ENCODE measurements at regions not wholly inside any gene's neighbourhood (a gene's known extent, or its start where the extent isn't known, plus 50 kb on each side); places are given as distances from the start of the nearest gene placed in this dataset.

- H4K20me1 ChIP-seq (ENCODE audit: control insufficient read depth, insufficient read depth, low read length, poor library complexity, severe bottlenecking): no peaks in the 10 kb centered on the region
- no peak overlapping the region for H3K27ac ChIP-seq (ENCODE audit: low read length in 2 of 2)
- H3K4me3 Mint-ChIP-seq: no peak overlapping the region
- no peak for TF ChIP-seq EZH2 (IDR thresholded peaks at IDR 0.05; ENCODE audit: borderline replicate concordance, insufficient read depth, low read depth, low read length, poor library complexity, severe bottlenecking)
- intact Hi-C loops (cut with micrococcal nuclease): loop anchor here (5.0 kb wide), 1 partner anchor 160 kb away; the partner anchor contains the start of gene TRIB2
- H3K79me2 ChIP-seq (ENCODE audit: control insufficient read depth, insufficient read depth, low read length): no peaks in the 10 kb centered on the region
- no peaks in the 10 kb centered on the region for H3K9me3 Mint-ChIP-seq (ENCODE audit: insufficient read depth)
- H3K27me3 Mint-ChIP-seq: peaks cover 4% of the 10 kb centered on the region
- H3K4me2 ChIP-seq (replicated peaks; ENCODE audit: low read depth, low read length, poor library complexity, severe bottlenecking): no peak overlapping the region
- H3K9ac ChIP-seq (ENCODE audit: low read length): no peak overlapping the region
- ChIA-PET POLR2A (no interaction called here), CTCF (no interaction called here)
- H3K9me3 ChIP-seq (ENCODE audit: control extremely low read depth in 1 of 3, control insufficient read depth in 2 of 3, insufficient read depth in 1 of 3, low read length in 2 of 3): no peaks in the 10 kb centered on the region
- ATAC-seq (ENCODE audit: low read depth): no peak
- no peak for DNase-seq
- 100% methylated on average over 2 of the region's 4 CpGs for WGBS (ENCODE audit: insufficient coverage)
- H3K4me1 ChIP-seq (ENCODE audit: control insufficient read depth in 2 of 2, insufficient read depth in 2 of 2, low read length in 2 of 2): peaks cover 20 to 25% of the 10 kb centered on the region in 2 donors
- peaks cover 44% of the 10 kb centered on the region for H3K4me1 Mint-ChIP-seq
- H3K27me3 ChIP-seq (replicated peaks in 1 of 4; ENCODE audit: control extremely low read depth in 1 of 4, control insufficient read depth in 3 of 4, insufficient read depth in 4 of 4, low read length in 3 of 4): peaks cover 0 to 8% (median 3%) of the 10 kb centered on the region in 4 experiments
- no peak overlapping the region for H3K27ac Mint-ChIP-seq
- no peak overlapping the region for H2AFZ ChIP-seq (ENCODE audit: insufficient read depth, low read depth, low read length, poor library complexity, severe bottlenecking)
- no peaks in the 10 kb centered on the region for H3K36me3 ChIP-seq (replicated peaks in 1 of 2; ENCODE audit: control extremely low read depth in 1 of 2, control insufficient read depth in 1 of 2, extremely low read depth in 1 of 2, insufficient read depth in 2 of 2, low read length in 1 of 2)
- no peak overlapping the region for H3K4me3 ChIP-seq (ENCODE audit: control extremely low read depth in 1 of 5, extremely low read depth in 1 of 5, insufficient read depth in 1 of 5, low read depth in 2 of 5, low read length in 4 of 5)
These were observed 159.0 kb upstream of the TRIB2 start for GRCh38 chr2:12557688-12558087.

GRCh38 chr2:12558519-12558918 is 158.2 kb upstream of the TRIB2 start:
- peaks cover 4% of the 10 kb centered on the region for H3K27me3 Mint-ChIP-seq
- no peak for DNase-seq
- no peak overlapping the region for H3K4me3 Mint-ChIP-seq
- H3K4me2 ChIP-seq (replicated peaks; ENCODE audit: low read depth, low read length, poor library complexity, severe bottlenecking): no peak overlapping the region
- H3K4me1 Mint-ChIP-seq: peaks cover 43% of the 10 kb centered on the region
- ATAC-seq (ENCODE audit: low read depth): no peak
- no peak overlapping the region for H2AFZ ChIP-seq (ENCODE audit: insufficient read depth, low read depth, low read length, poor library complexity, severe bottlenecking)
- no peaks in the 10 kb centered on the region for H3K36me3 ChIP-seq (replicated peaks in 1 of 2; ENCODE audit: control extremely low read depth in 1 of 2, control insufficient read depth in 1 of 2, extremely low read depth in 1 of 2, insufficient read depth in 2 of 2, low read length in 1 of 2)
- ChIA-PET CTCF (no interaction called here), POLR2A (no interaction called here)
- 91% methylated on average over 1 of the region's 2 CpGs for WGBS (ENCODE audit: insufficient coverage)
- H3K27ac ChIP-seq (ENCODE audit: low read length in 2 of 2): no peak overlapping the region
- no peak overlapping the region for H3K27ac Mint-ChIP-seq
- TF ChIP-seq EZH2 (IDR thresholded peaks at IDR 0.05; ENCODE audit: borderline replicate concordance, insufficient read depth, low read depth, low read length, poor library complexity, severe bottlenecking) (no peak), CTCF (IDR thresholded peaks at IDR 0.05) (no peak)
- H3K79me2 ChIP-seq (ENCODE audit: control insufficient read depth, insufficient read depth, low read length): no peaks in the 10 kb centered on the region
- H3K9me3 Mint-ChIP-seq (ENCODE audit: insufficient read depth): no peaks in the 10 kb centered on the region
- H3K27me3 ChIP-seq (replicated peaks in 1 of 4; ENCODE audit: control extremely low read depth in 1 of 4, control insufficient read depth in 3 of 4, insufficient read depth in 4 of 4, low read length in 3 of 4): peaks cover 0 to 8% (median 3%) of the 10 kb centered on the region in 4 experiments
- H3K4me3 ChIP-seq (ENCODE audit: control extremely low read depth in 1 of 5, extremely low read depth in 1 of 5, insufficient read depth in 1 of 5, low read depth in 2 of 5, low read length in 4 of 5): no peak overlapping the region
- intact Hi-C loops (cut with micrococcal nuclease): loop anchor here (5.0 kb wide), 1 partner anchor 159 kb away; the partner anchor contains the start of gene TRIB2
- H3K4me1 ChIP-seq (ENCODE audit: control insufficient read depth in 2 of 2, insufficient read depth in 2 of 2, low read length in 2 of 2): peaks cover 20 to 24% of the 10 kb centered on the region in 2 donors
- no peak overlapping the region for H3K9ac ChIP-seq (ENCODE audit: low read length)
- H3K9me3 ChIP-seq (ENCODE audit: control extremely low read depth in 1 of 3, control insufficient read depth in 2 of 3, insufficient read depth in 1 of 3, low read length in 2 of 3): no peaks in the 10 kb centered on the region
- no peaks in the 10 kb centered on the region for H4K20me1 ChIP-seq (ENCODE audit: control insufficient read depth, insufficient read depth, low read length, poor library complexity, severe bottlenecking)

All from B cell (primary cell).